GM23338 (cell line): ENCODE measurements at regions not wholly inside any gene's neighbourhood (a gene's known extent, or its start where the extent isn't known, plus 50 kb on each side); places are given as distances from the start of the nearest gene placed in this dataset.

Experiments
- EZH2 ChIP-seq: fragments of 200-600 bp; sonication (generic); IDR thresholded peaks from one replicate; pipeline ENCODE4 v1.8.0; 2017; ENCODE audit warnings: antibody characterized with exemption, mild to moderate bottlenecking, low read depth; ENCODE audit not compliant: unreplicated experiment
- EZH2phosphoT487 ChIP-seq: fragments of 200-600 bp; sonication (generic); IDR thresholded peaks from one replicate; pipeline ENCODE4 v1.8.1; 2018; ENCODE audit warnings: antibody characterized with exemption; ENCODE audit not compliant: unreplicated experiment
- TF ChIP-seq, protein P1 (sequence below), 2 experiments: fragments of 200-600 bp in 1 of 2; sonication (generic) in 1 of 2; conservative IDR thresholded peaks; 2 replicates each; pipeline versions ENCODE4 v1.5.1 to v1.6.1; 2016 to 2017; ENCODE audit warnings: antibody characterized with exemption in 2 of 2, low read depth in 2 of 2, mild to moderate bottlenecking in 2 of 2, moderate library complexity in 1 of 2
- TF ChIP-seq, protein P2 (sequence below): IDR thresholded peaks from one replicate; pipeline ENCODE4 v1.6.1; 2018; ENCODE audit warnings: antibody characterized with exemption; ENCODE audit not compliant: unreplicated experiment

DNA sequence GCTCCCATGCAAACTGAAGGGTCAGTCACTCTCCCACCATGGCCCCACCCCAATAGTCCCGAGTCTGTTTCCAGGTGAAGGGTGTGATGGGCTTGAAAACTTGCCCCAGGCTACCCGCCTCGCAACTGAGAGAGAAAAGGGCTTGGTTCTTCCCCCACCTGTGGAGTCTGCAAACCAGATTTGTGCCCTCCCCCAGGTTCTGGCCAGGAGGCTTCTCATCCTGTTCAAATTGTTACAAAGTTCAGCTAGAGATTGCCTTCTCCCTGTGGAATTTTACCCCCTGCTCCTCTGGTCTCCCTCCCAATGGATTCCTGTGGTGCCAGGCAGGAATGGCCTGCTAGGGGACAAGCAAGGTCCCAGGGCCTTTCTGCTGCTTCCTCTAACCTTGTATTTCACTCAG, 93.1 kb upstream of the ACO1 start:
- TF ChIP-seq, protein P1, sequence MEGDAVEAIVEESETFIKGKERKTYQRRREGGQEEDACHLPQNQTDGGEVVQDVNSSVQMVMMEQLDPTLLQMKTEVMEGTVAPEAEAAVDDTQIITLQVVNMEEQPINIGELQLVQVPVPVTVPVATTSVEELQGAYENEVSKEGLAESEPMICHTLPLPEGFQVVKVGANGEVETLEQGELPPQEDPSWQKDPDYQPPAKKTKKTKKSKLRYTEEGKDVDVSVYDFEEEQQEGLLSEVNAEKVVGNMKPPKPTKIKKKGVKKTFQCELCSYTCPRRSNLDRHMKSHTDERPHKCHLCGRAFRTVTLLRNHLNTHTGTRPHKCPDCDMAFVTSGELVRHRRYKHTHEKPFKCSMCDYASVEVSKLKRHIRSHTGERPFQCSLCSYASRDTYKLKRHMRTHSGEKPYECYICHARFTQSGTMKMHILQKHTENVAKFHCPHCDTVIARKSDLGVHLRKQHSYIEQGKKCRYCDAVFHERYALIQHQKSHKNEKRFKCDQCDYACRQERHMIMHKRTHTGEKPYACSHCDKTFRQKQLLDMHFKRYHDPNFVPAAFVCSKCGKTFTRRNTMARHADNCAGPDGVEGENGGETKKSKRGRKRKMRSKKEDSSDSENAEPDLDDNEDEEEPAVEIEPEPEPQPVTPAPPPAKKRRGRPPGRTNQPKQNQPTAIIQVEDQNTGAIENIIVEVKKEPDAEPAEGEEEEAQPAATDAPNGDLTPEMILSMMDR (conservative IDR thresholded peaks at IDR 0.05; ENCODE audit: low read depth in 2 of 2) = no peak
- no peak for TF ChIP-seq EZH2phosphoT487
- no peak for TF ChIP-seq EZH2
- TF ChIP-seq, protein P2, sequence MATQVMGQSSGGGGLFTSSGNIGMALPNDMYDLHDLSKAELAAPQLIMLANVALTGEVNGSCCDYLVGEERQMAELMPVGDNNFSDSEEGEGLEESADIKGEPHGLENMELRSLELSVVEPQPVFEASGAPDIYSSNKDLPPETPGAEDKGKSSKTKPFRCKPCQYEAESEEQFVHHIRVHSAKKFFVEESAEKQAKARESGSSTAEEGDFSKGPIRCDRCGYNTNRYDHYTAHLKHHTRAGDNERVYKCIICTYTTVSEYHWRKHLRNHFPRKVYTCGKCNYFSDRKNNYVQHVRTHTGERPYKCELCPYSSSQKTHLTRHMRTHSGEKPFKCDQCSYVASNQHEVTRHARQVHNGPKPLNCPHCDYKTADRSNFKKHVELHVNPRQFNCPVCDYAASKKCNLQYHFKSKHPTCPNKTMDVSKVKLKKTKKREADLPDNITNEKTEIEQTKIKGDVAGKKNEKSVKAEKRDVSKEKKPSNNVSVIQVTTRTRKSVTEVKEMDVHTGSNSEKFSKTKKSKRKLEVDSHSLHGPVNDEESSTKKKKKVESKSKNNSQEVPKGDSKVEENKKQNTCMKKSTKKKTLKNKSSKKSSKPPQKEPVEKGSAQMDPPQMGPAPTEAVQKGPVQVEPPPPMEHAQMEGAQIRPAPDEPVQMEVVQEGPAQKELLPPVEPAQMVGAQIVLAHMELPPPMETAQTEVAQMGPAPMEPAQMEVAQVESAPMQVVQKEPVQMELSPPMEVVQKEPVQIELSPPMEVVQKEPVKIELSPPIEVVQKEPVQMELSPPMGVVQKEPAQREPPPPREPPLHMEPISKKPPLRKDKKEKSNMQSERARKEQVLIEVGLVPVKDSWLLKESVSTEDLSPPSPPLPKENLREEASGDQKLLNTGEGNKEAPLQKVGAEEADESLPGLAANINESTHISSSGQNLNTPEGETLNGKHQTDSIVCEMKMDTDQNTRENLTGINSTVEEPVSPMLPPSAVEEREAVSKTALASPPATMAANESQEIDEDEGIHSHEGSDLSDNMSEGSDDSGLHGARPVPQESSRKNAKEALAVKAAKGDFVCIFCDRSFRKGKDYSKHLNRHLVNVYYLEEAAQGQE = no peak
